BLaER1 treated with 17β-estradiol and CSF1 and Interleukin-3, amounts not matched to agents 10 nM and 100 nM (cell line): ENCODE measurements at regions not wholly inside any gene's neighbourhood (a gene's known extent, or its start where the extent isn't known, plus 50 kb on each side); places are given as distances from the start of the nearest gene placed in this dataset.

Source experiments
- H3K27ac ChIP-seq, 11 experiments: shearing (Covaris generic); formaldehyde crosslinking; 2 replicates each; pipeline ENCODE4 v1.8.1; 2022
- H3K27me3 ChIP-seq, 11 experiments: shearing (Covaris generic); formaldehyde crosslinking; 2 replicates each; pipeline ENCODE4 v1.8.1; 2022
- H3K36me3 ChIP-seq, 11 experiments: shearing (Covaris generic); formaldehyde crosslinking; 2 replicates each; pipeline ENCODE4 v1.8.1; 2022
- H3K4me1 ChIP-seq, 10 experiments: shearing (Covaris generic); formaldehyde crosslinking; 2 replicates each; pipeline ENCODE4 v1.8.1; 2022
- H3K4me2 ChIP-seq, 11 experiments: shearing (Covaris generic); formaldehyde crosslinking; 2 replicates each; pipeline ENCODE4 v1.8.1; 2022
- H3K4me3 ChIP-seq, 10 experiments: shearing (Covaris generic); formaldehyde crosslinking; 2 replicates each; pipeline ENCODE4 v1.8.1; 2022
- H3K9ac ChIP-seq, 11 experiments: shearing (Covaris generic); formaldehyde crosslinking; 2 replicates each; pipeline ENCODE4 v1.8.1; 2022
- H3K9me3 ChIP-seq, 11 experiments: shearing (Covaris generic); formaldehyde crosslinking; replicated peaks in 1 of 11; 2 replicates each; pipeline ENCODE4 v1.8.1; 2022
- H4K20me1 ChIP-seq, 11 experiments: shearing (Covaris generic); formaldehyde crosslinking; 2 replicates each; pipeline ENCODE4 v1.8.1; 2022
- Cebpa-rat ChIP-seq, 11 experiments: shearing (Covaris generic); IDR thresholded peaks; 2 replicates each; pipeline ENCODE4 v1.8.1; 2022

GRCh38 chr20:53881362-53881761 lies 189.0 kb downstream of the BCAS1 start:
- H3K4me1 ChIP-seq: peaks cover 3 to 28% (median 15%) of the 10 kb centered on the region in 10 experiments; a peak in 14 of 20 replicates
- no peaks in the 10 kb centered on the region for H3K36me3 ChIP-seq
- TF ChIP-seq Cebpa-rat (IDR thresholded peaks at IDR 0.05): no peak
- H3K9ac ChIP-seq: no peak overlapping the region
- no peaks in the 10 kb centered on the region for H3K27me3 ChIP-seq
- no peak overlapping the region for H3K4me3 ChIP-seq
- no peaks in the 10 kb centered on the region for H4K20me1 ChIP-seq
- H3K27ac ChIP-seq: no peak overlapping the region
- H3K4me2 ChIP-seq: no peak overlapping the region
- no peaks in the 10 kb centered on the region for H3K9me3 ChIP-seq

GRCh38 chr20:53880108-53880641 lies 190.2 kb downstream of the BCAS1 start:
- H3K4me3 ChIP-seq: no peak overlapping the region

GRCh38 chr20:53879048-53879684 lies 191.2 kb downstream of the BCAS1 start:
- H3K36me3 ChIP-seq: no peaks in the 10 kb centered on the region
- peak overlapping the region in 5 of 11 experiments; percentile 16 to 53 (median 42); a peak in 6 of 22 replicates for H3K4me2 ChIP-seq
- no peak overlapping the region for H3K4me3 ChIP-seq
- TF ChIP-seq Cebpa-rat (IDR thresholded peaks at IDR 0.05): no peak
- no peak overlapping the region for H3K9ac ChIP-seq
- no peaks in the 10 kb centered on the region for H3K9me3 ChIP-seq
- no peaks in the 10 kb centered on the region for H4K20me1 ChIP-seq
- H3K27ac ChIP-seq: no peak overlapping the region
- no peaks in the 10 kb centered on the region for H3K27me3 ChIP-seq
- peaks cover 3 to 21% (median 15%) of the 10 kb centered on the region in 10 experiments; a peak in 12 of 20 replicates for H3K4me1 ChIP-seq

More at GRCh38 chr20:53880108-53880641, 190.2 kb downstream of the BCAS1 start:
- Histone ChIP-seq H3K27ac (peak overlapping the region in 2 of 11 experiments; percentile 1 to 13; a peak in 3 of 22 replicates), H3K36me3 (no peaks in the 10 kb centered on the region), H4K20me1 (no peaks in the 10 kb centered on the region), H3K9ac (no peak overlapping the region), H3K9me3 (no peaks in the 10 kb centered on the region), H3K27me3 (no peaks in the 10 kb centered on the region), H3K4me1 (peaks cover 3 to 28% (median 15%) of the 10 kb centered on the region in 10 experiments; a peak in 14 of 20 replicates), H3K4me2 (peak overlapping the region in 9 of 11 experiments; percentile 0 to 58 (median 23); a peak in 12 of 22 replicates)
- TF ChIP-seq Cebpa-rat (IDR thresholded peaks at IDR 0.05): no peak

- H3K9me3 ChIP-seq: no peaks in the 10 kb centered on the region
- no peak overlapping the region for H3K27ac ChIP-seq
Measured at GRCh38 chr20:53878262-53879047, 191.9 kb downstream of the BCAS1 start.

GRCh38 chr20:53876956-53877355 lies 193.4 kb downstream of the BCAS1 start:
- H3K4me3 ChIP-seq: no peak overlapping the region
- 0 out of 22 replicates have a peak overlapping the region, but pooled peaks of 1 of the 11 experiments have one; percentile 4 for H3K27ac ChIP-seq
- no peak overlapping the region for H3K9ac ChIP-seq
- no peaks in the 10 kb centered on the region for H3K36me3 ChIP-seq
- H3K4me2 ChIP-seq: no peak overlapping the region
- H3K4me1 ChIP-seq: peaks cover 23 to 39% (median 36%) of the 10 kb centered on the region in 10 experiments
- no peak for TF ChIP-seq Cebpa-rat (IDR thresholded peaks at IDR 0.05)
- H3K9me3 ChIP-seq: no peaks in the 10 kb centered on the region
- H3K27me3 ChIP-seq: no peaks in the 10 kb centered on the region
- H4K20me1 ChIP-seq: no peaks in the 10 kb centered on the region

More at GRCh38 chr20:53878262-53879047, 191.9 kb downstream of the BCAS1 start:
- Histone ChIP-seq H3K27me3 (no peaks in the 10 kb centered on the region), H3K9ac (no peak overlapping the region), H3K4me2 (peak overlapping the region in 3 of 11 experiments; percentile 29 to 53 (median 42); a peak in 4 of 22 replicates), H3K4me1 (peaks cover 8 to 24% (median 21%) of the 10 kb centered on the region in 10 experiments), H3K4me3 (no peak overlapping the region), H4K20me1 (no peaks in the 10 kb centered on the region), H3K36me3 (no peaks in the 10 kb centered on the region)
- no peak for TF ChIP-seq Cebpa-rat (IDR thresholded peaks at IDR 0.05)

- H3K4me3 ChIP-seq: no peak overlapping the region
- H3K27ac ChIP-seq: no peak overlapping the region
- H4K20me1 ChIP-seq: no peaks in the 10 kb centered on the region
- H3K36me3 ChIP-seq: no peaks in the 10 kb centered on the region
- no peaks in the 10 kb centered on the region for H3K27me3 ChIP-seq
- TF ChIP-seq Cebpa-rat (IDR thresholded peaks at IDR 0.05): no peak
- no peak overlapping the region for H3K4me2 ChIP-seq
- no peak overlapping the region for H3K9ac ChIP-seq
- no peaks in the 10 kb centered on the region for H3K9me3 ChIP-seq
- peaks cover 27 to 44% (median 41%) of the 10 kb centered on the region in 10 experiments for H3K4me1 ChIP-seq
Measured at GRCh38 chr20:53876470-53876869, 193.9 kb downstream of the BCAS1 start.

GRCh38 chr20:53875452-53875851 lies 194.9 kb downstream of the BCAS1 start:
- Histone ChIP-seq H3K27me3 (no peaks in the 10 kb centered on the region), H3K27ac (no peak overlapping the region), H4K20me1 (no peaks in the 10 kb centered on the region), H3K4me1 (peaks cover 38 to 51% (median 47%) of the 10 kb centered on the region in 10 experiments), H3K9ac (no peak overlapping the region), H3K9me3 (no peaks in the 10 kb centered on the region), H3K4me3 (no peak overlapping the region), H3K4me2 (no peak overlapping the region), H3K36me3 (no peaks in the 10 kb centered on the region)
- TF ChIP-seq Cebpa-rat (IDR thresholded peaks at IDR 0.05): no peak

GRCh38 chr20:53874706-53875105 lies 195.7 kb downstream of the BCAS1 start:
- Histone ChIP-seq H3K36me3 (no peaks in the 10 kb centered on the region), H3K27ac (no peak overlapping the region), H4K20me1 (no peaks in the 10 kb centered on the region), H3K27me3 (no peaks in the 10 kb centered on the region), H3K9me3 (no peaks in the 10 kb centered on the region), H3K4me2 (no peak overlapping the region), H3K4me1 (peaks cover 42 to 52% (median 45%) of the 10 kb centered on the region in 10 experiments), H3K4me3 (no peak overlapping the region), H3K9ac (no peak overlapping the region)
- no peak for TF ChIP-seq Cebpa-rat (IDR thresholded peaks at IDR 0.05)

GRCh38 chr20:53874104-53874503 lies 196.3 kb downstream of the BCAS1 start:
- Histone ChIP-seq H3K9me3 (no peaks in the 10 kb centered on the region), H3K4me1 (peaks cover 42 to 56% (median 49%) of the 10 kb centered on the region in 10 experiments), H3K36me3 (no peaks in the 10 kb centered on the region), H3K27me3 (no peaks in the 10 kb centered on the region), H4K20me1 (no peaks in the 10 kb centered on the region), H3K4me3 (no peak overlapping the region), H3K9ac (no peak overlapping the region), H3K27ac (no peak overlapping the region; a peak in 1 of 22 replicates), H3K4me2 (peak overlapping the region in 1 of 11 experiments; percentile 76; a peak in 1 of 22 replicates)
- TF ChIP-seq Cebpa-rat (IDR thresholded peaks at IDR 0.05): no peak
